Erythroblast (primary cell): ENCODE measurements at regions not wholly inside any gene's neighbourhood (a gene's known extent, or its start where the extent isn't known, plus 50 kb on each side); places are given as distances from the start of the nearest gene placed in this dataset.

Experiments
- GATA1 ChIP-seq: IDR thresholded peaks from 2 replicates; pipeline ENCODE4 v1.6.1; 2011; ENCODE audit warnings: low read depth, mild to moderate bottlenecking, control low read depth, low read length, moderate library complexity
- POLR2A ChIP-seq: IDR thresholded peaks from 2 replicates; pipeline ENCODE4 v1.6.1; 2011; ENCODE audit warnings: mild to moderate bottlenecking, low read length

- TF ChIP-seq POLR2A (no peak), GATA1 (no peak)
These were observed 729.6 kb upstream of the GJE1 start for GRCh38 chr6:141403103-141403502.
